ENCODE measurements at regions not wholly inside any gene's neighbourhood (a gene's known extent, or its start where the extent isn't known, plus 50 kb on each side); places are given as distances from the start of the nearest gene placed in this dataset.

DNA sequence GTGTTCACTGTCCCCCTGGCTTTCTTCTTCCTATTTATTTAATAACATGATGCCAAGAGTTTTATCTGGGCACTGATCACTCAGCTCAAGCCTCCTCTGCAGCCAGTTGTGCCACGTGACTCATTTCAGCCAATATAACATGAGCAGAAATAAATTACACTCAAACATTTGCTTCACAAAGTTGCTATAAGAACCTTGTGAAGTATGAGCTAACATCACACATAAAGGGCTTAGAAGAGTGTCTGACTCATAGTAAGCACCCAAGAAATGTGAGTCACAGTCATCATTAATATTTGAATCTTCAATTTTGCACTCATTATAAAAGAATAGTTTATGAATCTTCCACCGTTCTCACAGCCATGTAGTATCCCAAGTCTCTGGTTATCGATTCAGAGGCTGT, 414.6 kb upstream of the NPVF start:
- H2AFZ ChIP-seq (ENCODE audit: low read length) = no peak overlapping the region

DNA sequence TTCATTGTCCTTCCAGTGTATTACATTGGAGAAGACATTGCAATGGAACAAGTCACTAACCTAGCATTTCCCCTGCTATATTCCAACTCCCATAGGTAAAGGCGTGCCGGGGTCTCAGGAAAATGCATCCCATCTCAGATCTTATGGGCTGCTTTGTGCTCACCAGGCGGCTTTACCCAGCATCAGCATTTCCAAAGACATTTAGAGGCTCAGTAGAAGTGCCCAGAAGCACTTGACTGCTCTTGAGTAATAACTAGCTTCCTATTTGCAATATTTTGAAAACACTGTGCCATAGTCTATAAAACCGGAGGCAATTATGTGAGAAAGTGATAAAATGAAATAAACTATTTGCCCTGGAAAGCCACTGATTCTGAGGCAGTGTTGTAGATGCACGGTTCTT, 415.0 kb upstream of the NPVF start:
- Histone ChIP-seq H3K9ac (ENCODE audit: insufficient read depth, low read length) (no peak overlapping the region), H3K4me1 (ENCODE audit: control insufficient read depth, extremely low read depth, insufficient read depth, low read length) (no peaks in the 10 kb centered on the region), H3K4me3 (replicated peaks in 1 of 4; ENCODE audit: control extremely low read depth in 1 of 4, insufficient read depth in 1 of 4, low read depth in 3 of 4, low read length in 4 of 4) (no peak overlapping the region), H4K20me1 (ENCODE audit: control insufficient read depth, extremely low read depth, insufficient read depth, low read length) (no peaks in the 10 kb centered on the region), H3K27ac (ENCODE audit: insufficient read depth, low read length) (no peak overlapping the region), H2AFZ (ENCODE audit: low read length) (no peak overlapping the region), H3K36me3 (ENCODE audit: control insufficient read depth, insufficient read depth, low read length) (no peaks in the 10 kb centered on the region), H3K27me3 (ENCODE audit: control insufficient read depth, insufficient read depth, low read length) (no peaks in the 10 kb centered on the region), H3K79me2 (ENCODE audit: control insufficient read depth, insufficient read depth, low read length) (no peaks in the 10 kb centered on the region), H3K9me3 (ENCODE audit: control insufficient read depth, insufficient read depth, low read depth, low read length) (no peaks in the 10 kb centered on the region), H3K4me2 (ENCODE audit: extremely low read depth, insufficient read depth, low read length) (no peak overlapping the region)
- no peak for DNase-seq (ENCODE audit: low read depth in 2 of 2)
- TF ChIP-seq CTCF (conservative IDR thresholded peaks at IDR 0.05 in 1 of 2, IDR thresholded peaks at IDR 0.05 in 1 of 2; ENCODE audit: low read depth in 1 of 2, low read length in 2 of 2) (no peak), EZH2 (IDR thresholded peaks at IDR 0.05; ENCODE audit: low read length, missing control alignments) (no peak)

More for the DNA sequence above, 414.6 kb upstream of the NPVF start:
- Histone ChIP-seq H3K4me1 (ENCODE audit: control insufficient read depth, extremely low read depth, insufficient read depth, low read length) (no peaks in the 10 kb centered on the region), H3K36me3 (ENCODE audit: control insufficient read depth, insufficient read depth, low read length) (no peaks in the 10 kb centered on the region), H3K27me3 (ENCODE audit: control insufficient read depth, insufficient read depth, low read length) (no peaks in the 10 kb centered on the region), H3K27ac (ENCODE audit: insufficient read depth, low read length) (no peak overlapping the region), H3K9ac (ENCODE audit: insufficient read depth, low read length) (no peak overlapping the region), H3K4me3 (replicated peaks in 1 of 4; ENCODE audit: control extremely low read depth in 1 of 4, insufficient read depth in 1 of 4, low read depth in 3 of 4, low read length in 4 of 4) (no peak overlapping the region), H4K20me1 (ENCODE audit: control insufficient read depth, extremely low read depth, insufficient read depth, low read length) (no peaks in the 10 kb centered on the region), H3K9me3 (ENCODE audit: control insufficient read depth, insufficient read depth, low read depth, low read length) (no peaks in the 10 kb centered on the region), H3K79me2 (ENCODE audit: control insufficient read depth, insufficient read depth, low read length) (no peaks in the 10 kb centered on the region), H3K4me2 (ENCODE audit: extremely low read depth, insufficient read depth, low read length) (no peak overlapping the region)
- DNase-seq (ENCODE audit: low read depth in 2 of 2) = no peak
- TF ChIP-seq EZH2 (IDR thresholded peaks at IDR 0.05; ENCODE audit: low read length, missing control alignments) (no peak), CTCF (conservative IDR thresholded peaks at IDR 0.05 in 1 of 2, IDR thresholded peaks at IDR 0.05 in 1 of 2; ENCODE audit: low read depth in 1 of 2, low read length in 2 of 2) (no peak)

DNA sequence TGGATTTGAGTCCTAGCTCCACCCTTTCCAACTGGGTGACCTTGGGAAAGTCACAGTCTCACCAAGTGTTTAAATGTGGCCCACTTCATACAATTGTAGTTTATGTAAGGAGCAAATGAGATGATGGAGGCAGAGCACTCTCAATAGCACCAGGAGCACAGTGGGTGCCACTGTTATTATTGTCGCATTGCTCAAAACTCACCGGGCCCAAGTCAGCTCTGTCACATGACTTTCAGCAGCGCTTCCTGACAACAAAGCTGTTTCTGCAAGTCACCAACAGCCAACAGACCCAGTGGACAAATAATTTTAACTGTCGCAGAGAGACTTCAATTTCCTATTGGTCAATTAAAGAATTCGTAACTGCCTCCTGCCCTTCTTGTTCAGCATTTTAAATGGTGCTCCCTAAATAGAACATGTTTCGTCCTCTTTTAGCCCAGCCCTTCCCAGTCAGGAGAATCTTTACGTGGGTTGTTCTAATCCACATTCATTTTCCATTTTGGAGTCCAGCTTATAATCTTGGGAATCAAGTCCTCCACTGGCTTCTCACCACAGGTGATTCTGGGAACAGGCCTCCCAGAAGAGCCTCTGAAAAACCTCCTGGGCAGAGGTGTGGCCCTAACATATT, 415.6 kb upstream of the NPVF start:
- Histone ChIP-seq H3K79me2 (ENCODE audit: control insufficient read depth, insufficient read depth, low read length) (no peaks in the 10 kb centered on the region), H3K9ac (ENCODE audit: insufficient read depth, low read length) (no peak overlapping the region), H3K27me3 (ENCODE audit: control insufficient read depth, insufficient read depth, low read length) (no peaks in the 10 kb centered on the region), H3K9me3 (ENCODE audit: control insufficient read depth, insufficient read depth, low read depth, low read length) (no peaks in the 10 kb centered on the region), H2AFZ (ENCODE audit: low read length) (no peak overlapping the region), H3K4me1 (ENCODE audit: control insufficient read depth, extremely low read depth, insufficient read depth, low read length) (no peaks in the 10 kb centered on the region), H3K36me3 (ENCODE audit: control insufficient read depth, insufficient read depth, low read length) (no peaks in the 10 kb centered on the region), H3K4me3 (replicated peaks in 1 of 4; ENCODE audit: control extremely low read depth in 1 of 4, insufficient read depth in 1 of 4, low read depth in 3 of 4, low read length in 4 of 4) (no peak overlapping the region), H3K27ac (ENCODE audit: insufficient read depth, low read length) (no peak overlapping the region), H3K4me2 (ENCODE audit: extremely low read depth, insufficient read depth, low read length) (no peak overlapping the region), H4K20me1 (ENCODE audit: control insufficient read depth, extremely low read depth, insufficient read depth, low read length) (no peaks in the 10 kb centered on the region)
- DNase-seq (ENCODE audit: low read depth in 2 of 2) = no peak
- TF ChIP-seq CTCF (conservative IDR thresholded peaks at IDR 0.05 in 1 of 2, IDR thresholded peaks at IDR 0.05 in 1 of 2; ENCODE audit: low read depth in 1 of 2, low read length in 2 of 2) (no peak), EZH2 (IDR thresholded peaks at IDR 0.05; ENCODE audit: low read length, missing control alignments) (no peak)
